HG03378 (cell line): ENCODE measurements at regions not wholly inside any gene's neighbourhood (a gene's known extent, or its start where the extent isn't known, plus 50 kb on each side); places are given as distances from the start of the nearest gene placed in this dataset.
"Not testable (repeated sequence)": the region's sequence is repeated elsewhere in the genome, so short reads cannot be mapped to it uniquely, and the experiment has no call there.

ENCODE experiments used
- ATAC-seq: cut with Tn5 transposase; IDR thresholded peaks from one replicate; pipeline ENCODE4 v1.9.1; 2021; ENCODE audit warnings: mild to moderate bottlenecking, moderate library complexity; ENCODE audit not compliant: unreplicated experiment

DNA sequence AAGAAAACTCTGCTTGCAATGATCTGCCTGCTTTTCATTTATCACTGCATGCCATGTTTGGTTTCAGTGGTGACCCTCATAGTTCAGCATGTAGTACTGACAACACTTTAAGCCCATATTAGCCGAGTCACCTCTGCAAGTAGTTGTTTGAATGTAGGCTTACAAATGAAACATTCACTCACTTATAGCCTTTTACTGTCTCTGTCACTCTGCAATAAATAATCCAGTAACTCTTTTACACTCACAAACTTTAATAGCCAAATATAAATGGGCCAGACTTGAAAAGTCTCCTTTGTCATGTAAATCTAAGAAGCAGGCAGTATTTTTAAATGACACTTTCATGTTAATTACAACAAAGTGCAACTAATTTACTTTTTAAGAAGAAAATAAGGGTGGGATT is 1460.0 kb upstream of the ADGRB3 start:
- ATAC-seq, result no peak

GRCh38 chr6:67165606-67166005 is 1458.6 kb upstream of the EYS start:
- ATAC-seq, result no peak

- no peak for ATAC-seq
Measured at GRCh38 chr6:67160820-67161219, 1453.8 kb upstream of the EYS start.

GRCh38 chr6:67141005-67141404 is 1434.0 kb upstream of the EYS start:
- no peak for ATAC-seq

DNA sequence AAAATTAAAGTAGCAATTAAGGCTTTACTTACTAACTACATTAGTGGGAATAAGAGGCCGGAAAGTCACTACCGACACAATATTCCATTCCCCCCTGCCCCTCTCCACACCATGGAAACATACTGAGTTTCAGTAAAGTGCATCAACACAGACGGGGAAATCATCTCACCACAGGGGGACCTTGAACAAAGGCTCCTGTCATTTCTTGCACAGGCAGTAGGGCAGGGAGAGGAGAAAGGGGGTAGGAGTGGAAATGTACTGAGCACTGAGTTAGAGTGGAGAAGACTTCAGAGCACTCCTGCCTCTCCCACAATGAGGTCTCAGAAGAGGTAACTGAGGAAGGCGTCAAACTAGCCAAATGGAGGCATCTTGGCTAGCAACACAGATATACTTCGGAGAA is 1426.9 kb upstream of the EYS start:
- ATAC-seq, result no peak

DNA sequence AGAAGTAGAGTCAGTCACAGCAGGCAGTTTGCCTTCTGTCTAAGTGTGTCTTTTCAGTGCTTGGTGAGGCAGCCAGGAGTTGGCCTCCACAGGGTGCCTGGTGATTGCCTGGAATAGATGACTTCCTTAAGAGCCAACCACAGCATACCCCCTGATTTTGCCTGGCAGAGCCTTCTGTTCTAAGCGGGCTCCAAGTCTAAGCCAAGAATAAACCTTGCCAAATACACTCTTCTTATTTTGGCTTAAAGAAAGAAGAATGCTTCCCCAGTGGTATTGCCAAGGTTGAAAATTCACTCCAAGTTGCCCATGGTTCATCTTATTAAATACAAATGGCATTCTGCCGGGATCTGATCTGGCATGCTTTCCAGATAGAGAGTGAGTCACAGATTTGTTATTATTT is 1424.8 kb upstream of the EYS start:
- no peak for ATAC-seq

GRCh38 chr6:67129780-67130179 is 1422.8 kb upstream of the EYS start:
- no peak for ATAC-seq

- no peak for ATAC-seq
Measured at GRCh38 chr6:67127041-67127440, 1420.0 kb upstream of the EYS start.

GRCh38 chr6:67121115-67121514 is 1414.1 kb upstream of the EYS start:
- ATAC-seq, result no peak

DNA sequence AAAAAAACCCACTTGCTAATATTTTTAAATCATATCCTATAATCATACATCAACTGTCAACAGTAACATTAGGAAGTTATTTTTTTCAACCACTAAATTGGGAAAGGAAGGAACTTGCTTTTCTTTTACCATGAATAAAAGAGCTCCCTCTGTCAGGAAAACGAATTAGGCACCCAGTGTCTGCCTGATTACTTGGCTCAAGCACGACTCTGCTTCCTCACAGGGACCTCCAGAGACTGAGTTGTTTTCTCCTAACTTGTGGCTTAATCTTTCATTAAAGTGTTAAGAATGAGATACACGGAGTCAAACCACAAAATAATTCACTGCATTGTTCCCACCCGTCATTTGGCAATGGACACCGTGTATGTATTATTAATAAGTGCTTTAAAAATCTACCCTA is 1405.1 kb upstream of the EYS start:
- no peak for ATAC-seq

DNA sequence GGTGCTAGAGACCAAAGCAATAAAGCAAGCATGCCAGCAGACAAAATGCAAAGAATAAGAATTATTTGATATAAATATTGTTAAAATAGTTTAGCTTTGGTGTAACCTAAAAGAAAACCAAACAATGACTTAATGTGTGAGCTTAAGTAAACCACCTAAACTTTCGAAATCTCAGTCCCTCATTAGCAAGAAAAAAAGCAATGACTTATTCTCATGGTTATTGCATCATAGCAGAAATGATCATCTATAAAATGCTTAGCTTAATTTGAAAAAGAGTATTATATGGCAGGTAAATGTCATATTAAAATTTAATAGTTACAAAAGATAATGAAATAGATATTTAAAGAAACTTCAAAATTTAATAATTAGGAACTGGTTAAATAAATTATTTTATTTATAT is 1395.7 kb upstream of the EYS start:
- no peak for ATAC-seq

DNA sequence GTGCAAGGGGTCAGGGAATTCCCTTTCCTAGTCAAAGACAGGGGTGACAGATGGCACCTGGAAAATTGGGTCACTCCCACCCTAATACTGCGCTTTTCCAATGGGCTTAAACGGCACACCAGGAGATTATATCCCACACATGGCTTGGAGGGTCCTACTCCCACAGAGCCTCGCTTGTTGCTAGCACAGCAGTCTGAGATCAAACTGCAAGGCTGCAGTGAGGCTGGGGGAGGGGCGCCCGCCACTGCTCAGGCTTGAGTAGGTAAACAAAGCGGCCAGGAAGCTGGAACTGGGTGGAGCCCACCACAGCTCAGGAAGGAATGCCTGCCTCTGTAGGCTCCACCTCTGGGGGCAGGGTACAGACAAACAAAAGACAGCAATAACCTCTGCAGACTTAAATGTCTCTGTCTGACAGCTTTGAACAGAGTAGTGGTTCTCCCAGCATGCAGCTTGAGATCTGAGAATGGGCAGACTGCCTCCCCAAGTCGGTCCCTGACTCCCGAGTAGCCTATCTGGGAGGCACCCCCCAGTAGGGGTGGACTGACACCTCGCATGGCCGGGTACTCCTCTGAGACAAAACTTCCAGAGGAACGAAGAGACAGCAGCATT is 1388.7 kb upstream of the EYS start:
- ATAC-seq, result not testable (repeated sequence)

- no peak for ATAC-seq
Measured at GRCh38 chr6:67094431-67094946, 1387.5 kb upstream of the EYS start.

GRCh38 chr6:67073938-67074337 is 1366.9 kb upstream of the EYS start:
- no peak for ATAC-seq

DNA sequence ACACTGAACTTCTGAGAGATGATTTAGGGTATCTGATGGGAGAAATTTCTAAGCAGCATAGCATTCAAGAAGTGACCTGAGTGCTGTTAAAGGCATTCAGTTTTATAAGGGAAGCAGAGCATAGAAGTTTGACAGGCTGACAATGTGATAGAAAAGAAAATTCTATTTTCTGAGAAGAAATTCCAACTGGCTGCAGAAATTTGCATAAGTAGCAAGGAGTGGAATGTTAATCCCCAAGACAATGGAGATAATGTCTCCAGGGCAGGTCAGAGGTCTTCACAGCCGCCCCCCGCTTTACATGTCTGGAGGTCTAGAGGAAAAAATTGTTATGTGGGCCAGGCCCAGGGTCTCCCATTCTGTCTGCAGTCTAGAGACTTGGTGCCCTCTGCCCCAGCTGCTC is 1361.8 kb upstream of the EYS start:
- ATAC-seq, result no peak

DNA sequence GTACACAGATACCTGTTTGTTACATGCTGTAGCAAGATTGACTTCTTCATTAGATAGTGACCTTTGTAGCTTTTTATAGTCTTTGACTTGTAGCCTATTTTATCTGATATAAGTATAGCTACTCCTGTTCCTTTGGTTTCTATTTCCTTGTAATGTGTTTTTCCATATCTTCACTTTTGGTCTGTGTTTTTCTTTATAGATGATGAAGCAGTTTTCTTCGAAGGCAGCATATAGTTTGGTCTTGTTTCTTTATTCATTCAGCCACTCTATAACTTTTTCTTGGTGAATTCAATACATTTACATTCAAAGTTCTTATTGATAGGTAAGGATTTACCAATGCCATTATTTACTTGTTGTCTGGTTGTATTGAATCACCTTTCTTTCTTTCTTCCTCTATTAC is 1357.3 kb upstream of the EYS start:
- ATAC-seq, result no peak

DNA sequence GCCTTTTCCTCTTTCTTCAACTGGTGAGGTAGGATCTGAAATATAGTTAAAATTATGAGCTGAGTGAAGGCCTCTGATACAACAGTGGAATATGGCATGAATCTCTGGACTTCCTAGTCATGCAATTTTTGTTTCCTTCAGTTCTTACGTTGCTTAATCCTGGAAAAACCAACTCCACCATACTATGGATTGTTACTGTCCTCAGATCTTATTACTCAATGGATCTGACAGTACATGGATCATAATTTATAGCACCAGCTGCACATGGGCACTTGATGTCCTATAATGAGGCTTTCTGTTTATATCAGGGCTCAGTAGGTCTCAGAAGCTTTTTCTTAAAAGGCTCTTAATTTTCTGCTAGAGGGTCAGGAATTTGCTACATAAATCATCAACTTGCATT is 1341.0 kb upstream of the EYS start:
- ATAC-seq, result no peak

- ATAC-seq, result no peak
Measured at GRCh38 chr6:67045076-67045475, 1338.0 kb upstream of the EYS start.

- no peak for ATAC-seq
Measured at GRCh38 chr6:67031451-67031850, 1324.4 kb upstream of the EYS start.

DNA sequence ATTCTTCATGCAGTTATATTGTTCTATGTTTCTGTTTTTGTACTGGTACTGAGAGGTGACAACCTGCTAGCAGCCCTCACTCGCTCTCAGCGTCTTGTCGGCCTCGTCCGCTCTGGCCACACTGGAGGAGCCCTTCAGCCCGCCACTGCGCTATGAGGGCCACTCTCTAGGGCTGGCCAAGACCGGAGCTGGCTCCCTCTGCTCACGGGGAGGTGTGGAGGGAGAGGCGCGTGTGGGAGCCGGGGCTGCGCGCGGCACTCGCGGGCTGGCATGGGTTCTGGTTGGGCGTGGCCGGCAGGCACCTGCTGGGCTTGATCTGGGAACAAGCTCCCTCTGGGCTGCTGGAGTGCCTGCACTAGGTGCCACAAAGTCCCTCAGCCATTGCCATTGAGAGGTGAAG is 1323.8 kb upstream of the EYS start:
- ATAC-seq, result no peak

DNA sequence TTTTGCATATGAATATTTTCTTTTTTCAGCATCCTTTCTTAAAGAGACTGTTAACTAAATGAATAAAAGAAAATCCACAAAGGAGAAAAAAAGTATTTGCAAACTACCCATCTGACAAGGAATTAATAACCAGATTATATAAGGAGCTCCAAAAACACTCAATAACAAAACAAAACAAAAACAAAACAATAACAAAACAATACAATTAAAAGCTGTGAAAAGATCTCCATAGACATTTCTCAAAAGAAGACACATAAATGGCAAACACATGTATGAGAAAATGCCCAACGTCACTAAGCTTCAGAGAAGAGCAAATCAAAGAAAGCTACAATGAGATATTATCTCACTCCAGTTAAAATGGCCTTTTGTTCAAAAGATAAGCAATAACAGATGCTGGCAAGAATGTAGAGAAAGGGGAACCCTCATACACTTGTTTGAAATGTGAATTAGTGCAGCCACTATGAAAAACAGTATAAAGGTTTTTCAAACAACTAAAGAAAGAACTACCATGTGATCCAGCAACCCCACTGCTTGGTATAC is 1310.0 kb upstream of the EYS start:
- no peak for ATAC-seq

GRCh38 chr6:67011441-67011840 is 1304.4 kb upstream of the EYS start:
- no peak for ATAC-seq

GRCh38 chr6:67009818-67010217 is 1302.8 kb upstream of the EYS start:
- no peak for ATAC-seq
